ENCODE measurements at regions not wholly inside any gene's neighbourhood (a gene's known extent, or its start where the extent isn't known, plus 50 kb on each side); places are given as distances from the start of the nearest gene placed in this dataset.

GRCh38 chr6:159334068-159334467 lies 164.9 kb downstream of the FNDC1 start:
- H3K4me1 Mint-ChIP-seq: no peaks in the 10 kb centered on the region
- peaks cover 48% of the 10 kb centered on the region for H3K9me3 Mint-ChIP-seq
- H3K27me3 Mint-ChIP-seq (ENCODE audit: low read depth): peaks cover 11% of the 10 kb centered on the region
- H3K36me3 Mint-ChIP-seq (ENCODE audit: low read depth): no peaks in the 10 kb centered on the region
- H3K27ac Mint-ChIP-seq: no peak overlapping the region
- no peak overlapping the region for H3K4me3 Mint-ChIP-seq
- no peak for TF ChIP-seq CTCF (IDR thresholded peaks at IDR 0.05; ENCODE audit: unreplicated experiment in 3 of 3)

GRCh38 chr6:159331451-159331850 lies 162.3 kb downstream of the FNDC1 start:
- Mint-ChIP-seq H3K27me3 (ENCODE audit: low read depth) (peaks cover 18% of the 10 kb centered on the region), H3K36me3 (ENCODE audit: low read depth) (no peaks in the 10 kb centered on the region), H3K27ac (no peak overlapping the region), H3K9me3 (peaks cover 29% of the 10 kb centered on the region), H3K4me1 (no peaks in the 10 kb centered on the region), H3K4me3 (no peak overlapping the region)
- TF ChIP-seq CTCF (IDR thresholded peaks at IDR 0.05; ENCODE audit: unreplicated experiment in 3 of 3): no peak

GRCh38 chr6:159329081-159329480 lies 159.9 kb downstream of the FNDC1 start:
- no peaks in the 10 kb centered on the region for H3K4me1 Mint-ChIP-seq
- H3K27ac Mint-ChIP-seq: no peak overlapping the region
- H3K9me3 Mint-ChIP-seq: peaks cover 19% of the 10 kb centered on the region
- no peak overlapping the region for H3K4me3 Mint-ChIP-seq
- peaks cover 24% of the 10 kb centered on the region for H3K27me3 Mint-ChIP-seq (ENCODE audit: low read depth)
- no peak for TF ChIP-seq CTCF (IDR thresholded peaks at IDR 0.05; ENCODE audit: unreplicated experiment in 3 of 3)
- H3K36me3 Mint-ChIP-seq (ENCODE audit: low read depth): no peaks in the 10 kb centered on the region

- Mint-ChIP-seq H3K4me1 (no peaks in the 10 kb centered on the region), H3K36me3 (ENCODE audit: low read depth) (no peaks in the 10 kb centered on the region), H3K27me3 (ENCODE audit: low read depth) (peaks cover 24% of the 10 kb centered on the region), H3K9me3 (peaks cover 11% of the 10 kb centered on the region), H3K4me3 (no peak overlapping the region), H3K27ac (no peak overlapping the region)
- TF ChIP-seq CTCF (IDR thresholded peaks at IDR 0.05; ENCODE audit: unreplicated experiment in 3 of 3): no peak
Measured at GRCh38 chr6:159328052-159328451, 158.9 kb downstream of the FNDC1 start.

- H3K36me3 Mint-ChIP-seq (ENCODE audit: low read depth): no peaks in the 10 kb centered on the region
- H3K9me3 Mint-ChIP-seq: no peaks in the 10 kb centered on the region
- TF ChIP-seq CTCF (IDR thresholded peaks at IDR 0.05; ENCODE audit: unreplicated experiment in 3 of 3): no peak
- H3K4me3 Mint-ChIP-seq: no peak overlapping the region
- H3K27me3 Mint-ChIP-seq (ENCODE audit: low read depth): peaks cover 20% of the 10 kb centered on the region
- no peaks in the 10 kb centered on the region for H3K4me1 Mint-ChIP-seq
- no peak overlapping the region for H3K27ac Mint-ChIP-seq
Measured at GRCh38 chr6:159325476-159325875, 156.3 kb downstream of the FNDC1 start.

- no peak overlapping the region for H3K27ac Mint-ChIP-seq
- H3K27me3 Mint-ChIP-seq (ENCODE audit: low read depth): peaks cover 21% of the 10 kb centered on the region
- no peaks in the 10 kb centered on the region for H3K36me3 Mint-ChIP-seq (ENCODE audit: low read depth)
- H3K4me3 Mint-ChIP-seq: no peak overlapping the region
- no peak for TF ChIP-seq CTCF (IDR thresholded peaks at IDR 0.05; ENCODE audit: unreplicated experiment in 3 of 3)
- no peaks in the 10 kb centered on the region for H3K9me3 Mint-ChIP-seq
- no peaks in the 10 kb centered on the region for H3K4me1 Mint-ChIP-seq
Measured at GRCh38 chr6:159324596-159324995, 155.4 kb downstream of the FNDC1 start.
